CD4-positive, alpha-beta T cell treated with Interferon alpha-2 for 1 hour (primary cell): ENCODE measurements at regions not wholly inside any gene's neighbourhood (a gene's known extent, or its start where the extent isn't known, plus 50 kb on each side); places are given as distances from the start of the nearest gene placed in this dataset.
"Not testable (repeated sequence)": the region's sequence is repeated elsewhere in the genome, so short reads cannot be mapped to it uniquely, and the experiment has no call there.

Experiments used
- DNase-seq, 2 donors: peaks; one replicate each; pipeline ENCODE4 v3.0.0-alpha.2; 2020 to 2022

DNA sequence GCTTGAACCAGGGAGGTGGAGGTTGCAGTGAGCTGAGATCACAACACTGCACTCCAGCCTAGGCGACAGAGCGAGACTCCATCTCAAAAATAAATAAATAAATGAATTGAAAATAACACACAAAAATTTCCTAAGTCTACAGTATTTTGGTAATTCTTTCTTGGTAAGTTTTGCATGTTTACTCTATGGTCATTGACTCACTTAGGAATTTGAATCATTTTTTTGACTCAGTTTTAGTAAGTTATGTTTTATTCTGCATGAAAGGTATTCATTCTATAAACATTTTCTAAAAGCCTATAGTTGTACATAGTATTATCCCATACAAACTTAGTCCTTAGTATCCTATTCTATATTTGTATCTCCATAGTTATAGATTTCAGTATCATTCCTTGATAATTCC lies 772.9 kb upstream of the SLIT2 start:
- no peak for DNase-seq

DNA sequence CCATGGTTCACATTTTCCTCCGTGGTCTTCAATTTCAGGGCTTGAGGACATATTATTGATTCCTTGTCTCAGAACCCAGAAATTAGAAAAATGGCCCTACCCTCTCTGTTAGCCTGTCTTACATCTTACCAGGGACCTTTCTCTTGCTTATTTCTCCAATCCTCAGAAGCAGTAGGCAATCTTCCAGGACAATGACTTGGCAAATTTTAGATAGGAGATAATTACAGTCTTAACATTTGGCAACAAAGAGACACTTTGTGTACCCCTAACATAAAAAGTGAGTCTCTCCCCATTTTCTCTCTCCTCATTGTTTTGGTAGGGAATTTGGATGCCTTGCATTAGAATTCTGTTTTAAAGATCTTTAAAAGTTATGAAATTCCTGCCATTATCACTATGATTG lies 778.1 kb upstream of the SLIT2 start:
- no peak for DNase-seq

DNA sequence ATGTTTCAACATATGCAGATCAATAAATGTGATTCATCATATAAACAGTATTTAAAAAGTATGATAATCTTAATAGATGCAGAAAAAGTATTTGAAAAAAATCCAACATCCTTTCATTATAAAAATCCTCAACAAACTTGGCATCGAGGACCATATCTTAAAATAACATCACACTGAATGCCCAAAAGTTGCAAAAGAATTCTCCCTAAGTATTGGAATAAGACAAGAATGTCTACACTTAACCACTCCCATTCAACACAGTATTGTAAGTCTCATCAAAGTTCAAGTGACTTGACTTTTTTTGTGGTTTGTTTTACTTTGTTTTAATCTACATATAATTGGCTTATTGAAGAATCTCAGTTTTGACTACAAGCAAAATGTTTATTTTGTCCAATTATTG lies 779.0 kb upstream of the SLIT2 start:
- DNase-seq: no peak

DNA sequence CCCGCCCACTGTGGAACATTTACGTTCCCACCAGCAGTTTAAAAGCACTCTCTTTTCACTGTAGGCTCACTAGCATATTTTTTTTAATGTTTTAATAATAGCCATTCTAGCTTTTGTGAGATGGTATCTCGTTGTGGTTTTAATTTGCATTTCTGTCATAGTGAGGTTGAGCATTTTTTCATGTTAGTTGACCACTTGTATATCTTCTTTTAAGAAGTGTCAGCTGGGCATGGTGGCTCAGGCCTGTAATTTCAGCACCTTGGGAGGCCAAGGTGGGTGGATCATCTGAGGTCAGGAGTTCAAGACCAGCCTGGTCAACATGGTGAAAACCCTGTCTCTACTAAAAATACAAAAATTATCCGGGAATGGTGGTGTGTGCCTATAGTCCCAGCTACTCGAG lies 781.7 kb upstream of the SLIT2 start:
- not testable (repeated sequence) for DNase-seq

DNA sequence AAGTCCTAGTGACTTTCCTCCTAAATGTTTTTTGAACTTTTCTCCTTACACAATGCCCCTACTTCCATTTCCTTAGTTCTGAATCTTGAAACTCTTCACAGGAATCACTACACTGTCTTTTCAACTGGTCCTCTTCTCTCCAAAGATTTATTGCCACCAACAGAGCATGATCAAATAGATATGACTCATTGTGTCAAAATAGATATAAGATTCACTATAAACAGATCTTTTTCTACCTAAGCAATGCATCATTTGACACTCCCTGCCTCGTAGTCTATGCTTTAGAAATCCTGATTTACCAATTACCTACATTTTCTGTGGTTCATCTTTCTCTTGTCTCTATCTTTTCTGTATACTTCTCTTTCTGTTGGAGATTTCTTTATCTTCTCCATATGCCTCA lies 789.6 kb upstream of the SLIT2 start:
- DNase-seq: no peak

DNA sequence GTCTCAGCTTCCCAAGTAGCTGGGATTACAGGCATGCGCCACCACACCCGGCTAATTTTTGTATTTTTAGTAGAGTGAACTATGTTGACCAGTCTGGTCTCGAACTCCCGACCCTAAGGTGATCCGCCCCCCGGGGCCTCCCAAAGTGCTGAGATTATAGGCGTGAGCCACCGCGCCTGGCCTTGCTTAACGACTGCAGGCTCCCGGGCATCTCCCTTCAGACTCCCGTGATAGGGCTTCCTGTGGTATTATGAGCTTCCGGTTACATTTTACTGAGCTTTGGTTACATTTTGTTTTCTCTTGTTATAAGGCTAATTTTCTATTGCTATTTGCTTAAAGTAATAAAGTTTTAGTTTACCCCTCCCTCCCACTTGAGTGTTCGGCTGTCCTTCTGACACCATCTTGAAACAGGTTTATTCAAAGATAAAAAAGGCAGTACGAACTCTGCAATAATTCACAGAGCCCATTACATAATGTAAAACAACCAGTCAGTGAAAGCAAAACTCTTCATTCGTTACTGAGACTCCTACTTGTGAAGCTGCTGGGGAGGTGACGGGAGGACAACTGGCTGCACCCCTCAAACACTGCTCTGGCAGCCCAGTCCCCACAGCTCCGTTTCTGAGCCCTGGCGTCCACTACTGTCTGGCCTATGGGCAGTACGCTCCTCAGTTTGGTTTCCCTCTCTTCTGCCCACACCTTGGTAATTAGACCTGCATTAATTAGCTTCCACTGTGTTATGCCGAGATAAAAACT lies 795.7 kb upstream of the SLIT2 start:
- no peak for DNase-seq

DNA sequence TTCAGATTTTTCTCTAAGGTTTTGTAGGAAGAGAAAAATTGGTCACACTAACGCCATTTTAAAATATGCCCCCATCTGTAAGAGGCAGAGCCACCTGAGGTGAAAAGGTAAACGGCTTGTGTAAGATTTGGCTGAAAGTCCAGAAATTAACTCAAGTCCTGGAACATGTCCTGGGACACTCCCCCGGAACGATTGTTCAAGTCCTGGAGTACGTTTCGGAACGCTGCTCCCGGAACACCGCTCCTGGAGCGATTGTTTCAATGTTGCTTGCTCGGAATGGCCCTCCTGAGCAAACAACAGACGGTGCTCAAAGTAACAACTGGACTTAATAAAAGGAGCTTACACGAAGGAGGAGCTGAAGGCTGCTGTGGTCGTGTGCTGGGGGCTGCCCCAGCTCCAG lies 796.5 kb upstream of the SLIT2 start:
- no peak for DNase-seq

DNA sequence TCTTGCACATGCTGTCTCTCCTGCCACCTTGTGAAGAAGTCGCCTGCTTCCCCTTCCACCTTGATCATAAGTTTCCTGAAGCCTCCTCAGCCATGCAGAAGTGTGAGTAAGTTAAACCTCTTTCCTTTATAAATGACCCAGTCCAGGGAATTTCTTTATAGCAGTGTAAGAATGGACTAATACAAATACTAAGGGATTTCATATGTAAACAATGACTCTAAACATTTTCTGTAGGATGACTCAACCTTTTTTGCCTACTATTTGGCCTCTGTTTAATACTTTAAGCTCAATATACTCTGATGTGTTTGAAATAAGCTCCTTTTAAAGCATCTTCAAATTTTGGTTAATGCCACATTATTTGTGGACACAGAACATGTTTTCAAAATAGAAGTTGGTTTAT lies 813.5 kb upstream of the SLIT2 start:
- no peak for DNase-seq

DNA sequence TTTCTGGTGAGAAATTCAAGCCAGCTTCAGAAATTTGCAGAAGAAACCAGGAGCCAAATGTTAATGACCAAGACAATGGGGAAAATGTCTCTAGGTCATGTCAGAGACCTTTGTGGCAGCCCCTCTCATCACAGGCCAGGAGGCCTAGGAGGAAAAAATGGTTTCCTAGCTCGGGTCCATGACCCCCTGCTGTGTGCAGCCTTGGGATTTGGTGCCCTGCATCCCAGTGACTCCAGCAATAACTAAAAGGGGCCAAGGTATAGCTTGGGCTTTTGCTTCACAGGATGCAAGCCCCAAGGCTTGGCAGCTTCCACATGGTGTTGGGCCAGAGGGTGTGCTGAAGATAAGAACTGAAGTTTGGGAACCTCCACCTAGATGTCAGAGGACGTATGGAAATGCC lies 814.7 kb upstream of the SLIT2 start:
- DNase-seq: no peak

DNA sequence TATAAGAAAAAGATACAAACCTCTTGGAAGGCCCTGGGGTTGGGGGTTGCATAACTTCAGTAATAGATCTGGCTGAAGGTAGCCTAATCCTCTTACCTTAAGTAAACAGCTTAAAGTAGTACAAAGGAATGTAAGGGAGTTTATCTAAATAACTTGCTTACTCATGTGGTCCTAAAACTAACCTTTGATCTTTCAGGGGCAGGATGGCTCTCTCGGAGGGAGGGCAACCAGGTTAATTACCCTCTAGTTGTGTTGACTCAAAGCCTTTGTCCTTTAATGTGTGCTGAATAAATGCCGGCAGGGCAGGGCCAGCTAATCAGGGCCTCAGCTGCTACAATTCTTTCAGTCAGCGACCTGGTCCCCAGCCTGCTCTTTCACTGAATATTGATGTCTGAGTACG lies 822.0 kb upstream of the SLIT2 start:
- no peak for DNase-seq

DNA sequence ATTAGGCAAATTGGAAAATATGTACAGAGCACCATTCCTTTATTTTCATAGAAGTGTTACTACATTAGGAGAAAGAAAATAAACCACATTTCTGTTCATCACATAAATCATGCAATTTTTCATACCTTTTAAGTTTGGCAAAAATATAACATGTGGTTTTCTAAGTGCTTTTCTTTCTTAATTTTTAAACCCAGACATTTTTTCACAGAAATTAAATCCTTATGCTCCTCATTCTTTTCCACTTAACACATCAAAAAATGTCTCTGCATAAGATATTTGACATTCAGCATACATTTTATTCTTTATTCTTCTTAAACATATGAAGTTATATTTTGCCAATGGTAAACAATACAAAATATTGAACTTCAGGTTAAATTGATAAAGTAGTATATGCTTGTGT lies 826.6 kb upstream of the SLIT2 start:
- no peak for DNase-seq

DNA sequence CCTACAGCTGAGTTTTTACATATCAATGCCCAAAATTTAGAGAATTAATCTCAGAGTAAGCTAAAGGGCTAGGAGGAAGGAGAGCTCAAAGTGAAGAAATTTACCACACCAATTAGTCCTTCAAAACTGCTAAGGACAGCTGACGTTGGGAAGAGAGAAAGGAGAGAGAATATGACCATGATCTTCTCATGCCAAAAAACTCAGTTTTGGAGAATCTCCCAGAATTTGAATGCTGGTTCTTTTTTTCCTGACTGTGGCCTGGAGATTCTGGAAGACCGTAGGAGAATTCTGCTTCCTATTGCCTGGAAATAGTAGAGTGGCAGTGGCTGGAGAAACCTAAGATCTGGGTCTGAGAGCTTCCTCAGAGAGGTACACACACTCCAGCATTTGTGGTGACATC lies 834.4 kb upstream of the SLIT2 start:
- DNase-seq: no peak

DNA sequence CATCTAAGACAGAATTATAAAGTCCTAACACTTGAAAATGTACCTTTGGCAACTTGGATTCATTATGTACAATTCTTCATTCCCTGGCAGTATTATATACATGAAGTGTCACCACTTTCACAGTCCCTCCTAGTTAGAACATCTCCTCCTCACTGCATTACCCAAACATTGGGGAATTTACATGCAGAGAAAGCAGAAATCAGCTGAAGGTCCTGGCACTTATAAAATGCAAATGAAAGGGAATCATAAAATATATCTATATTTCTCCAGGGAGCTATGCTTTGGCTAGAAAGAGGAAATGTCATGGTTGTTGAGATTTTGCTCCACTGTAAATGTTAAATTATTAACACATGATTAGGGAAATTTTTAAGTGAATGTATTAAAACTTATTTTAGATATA lies 835.6 kb upstream of the SLIT2 start:
- DNase-seq: no peak

DNA sequence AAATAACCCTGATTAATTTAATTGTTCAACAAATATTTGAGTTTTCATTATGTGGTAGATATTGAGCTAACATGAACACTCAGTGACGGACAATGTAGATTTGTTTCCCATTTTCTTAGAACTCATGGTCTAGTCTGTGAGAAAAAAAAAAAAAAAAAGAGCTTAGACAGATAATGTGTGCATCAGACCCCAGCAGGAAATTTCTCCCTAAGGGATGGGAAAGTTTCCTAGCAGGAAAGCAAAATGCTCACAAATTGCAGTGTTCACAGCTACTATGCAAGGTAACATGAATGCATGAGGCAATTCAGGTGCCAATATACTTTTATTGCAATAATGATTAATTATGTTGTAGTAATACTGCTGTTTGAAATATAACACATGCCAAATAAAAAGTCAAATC lies 843.2 kb upstream of the SLIT2 start:
- no peak for DNase-seq

DNA sequence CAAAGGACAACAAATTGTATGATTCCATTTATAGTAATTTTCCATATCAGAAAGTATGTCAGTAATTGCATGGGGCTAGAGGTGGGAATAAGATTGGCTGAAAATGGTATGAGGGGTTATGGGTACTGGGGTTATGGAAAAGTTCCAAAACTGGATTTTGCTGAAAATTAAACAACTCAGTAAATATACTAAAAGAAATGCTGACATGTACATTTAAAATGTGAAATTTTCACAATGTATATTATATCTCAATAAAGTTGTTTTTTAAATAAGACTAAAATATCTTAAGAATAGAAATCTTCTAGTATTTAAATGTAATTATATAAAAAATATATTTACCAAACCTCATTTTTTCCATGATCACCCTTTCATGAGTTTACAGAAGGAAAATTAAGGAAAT lies 844.9 kb upstream of the SLIT2 start:
- no peak for DNase-seq

DNA sequence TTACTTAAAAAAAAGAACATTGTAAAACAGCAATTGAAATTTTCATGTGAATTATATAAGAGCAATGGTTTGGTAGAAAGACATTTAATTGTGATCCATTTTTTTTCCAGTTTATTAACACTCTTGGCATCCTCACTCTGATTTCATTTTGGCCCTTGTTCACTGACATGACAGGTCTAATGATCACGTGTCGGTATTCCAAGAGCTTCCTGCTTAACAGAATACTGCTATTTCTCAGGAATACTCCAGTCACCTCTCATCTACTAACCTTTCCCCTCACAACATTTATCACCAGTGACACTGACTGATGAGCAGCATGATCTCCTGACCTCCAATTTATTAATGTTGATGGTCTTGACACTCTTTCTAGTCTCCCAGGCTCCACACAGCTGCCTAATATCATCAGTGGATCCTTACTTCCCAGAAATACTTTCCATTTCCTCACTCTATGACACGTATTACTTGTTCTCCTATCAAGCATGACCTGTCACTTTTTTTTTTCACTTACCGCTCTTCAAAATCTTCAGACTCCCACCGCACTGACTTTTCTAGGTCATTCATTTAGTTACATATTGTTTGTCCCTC lies 847.8 kb upstream of the SLIT2 start:
- no peak for DNase-seq

DNA sequence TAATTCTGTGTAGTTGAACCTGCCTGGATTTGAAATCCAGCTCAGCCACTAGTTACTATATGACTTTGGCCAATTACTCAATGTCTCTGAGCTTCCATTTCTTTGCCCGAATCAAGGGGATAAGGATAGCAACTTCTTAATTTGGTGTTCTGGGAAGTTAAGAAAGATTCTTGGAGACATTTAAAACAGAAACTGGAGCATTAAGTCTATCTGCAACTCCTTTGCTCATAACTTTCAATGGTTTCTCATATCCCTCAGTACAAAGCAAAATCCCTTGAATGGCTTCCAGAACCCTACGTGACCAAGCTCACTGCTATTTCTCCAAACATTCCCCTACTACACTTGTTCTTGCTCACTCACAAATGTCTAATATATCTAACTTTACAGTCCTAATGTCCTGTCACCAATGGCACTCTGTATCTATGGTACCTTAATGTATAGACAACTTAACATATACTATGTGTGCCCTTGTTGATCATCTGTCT lies 849.1 kb upstream of the SLIT2 start:
- no peak for DNase-seq

DNA sequence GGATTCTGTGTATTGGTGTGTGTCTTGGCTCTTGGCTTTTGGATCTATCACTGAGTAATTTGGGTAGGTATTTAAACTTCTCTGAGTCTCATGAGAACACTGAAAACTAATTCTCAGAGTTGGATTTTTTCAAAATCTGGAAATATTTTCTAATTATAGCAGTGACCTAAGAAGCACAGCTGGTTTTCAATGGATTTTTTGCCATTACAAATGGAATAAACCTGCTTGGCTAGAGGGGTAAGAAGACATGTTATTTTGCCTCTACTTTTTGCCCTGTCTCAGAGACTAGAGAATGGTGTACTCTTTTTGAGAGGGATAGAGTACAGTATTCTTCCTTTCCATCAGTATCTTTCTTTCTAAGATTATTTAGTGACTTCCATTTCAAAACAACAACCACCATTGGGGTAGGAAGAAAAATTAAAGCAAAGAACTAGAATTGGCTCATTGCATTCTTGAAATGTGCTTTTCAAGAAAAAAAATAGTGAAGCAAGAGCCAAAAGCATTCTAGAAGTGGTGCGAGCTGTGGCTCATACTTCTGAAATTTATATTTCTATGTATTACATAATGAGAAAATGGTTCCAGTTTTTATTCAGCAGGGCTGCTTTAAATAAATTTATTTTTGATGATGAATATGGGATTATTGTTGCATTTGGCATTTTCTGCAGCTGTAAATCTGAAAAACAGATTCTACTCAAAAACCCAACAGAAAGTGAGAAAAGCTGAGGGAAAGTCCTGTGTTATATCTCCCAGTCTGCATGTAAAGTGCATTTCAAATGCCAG lies 850.2 kb upstream of the SLIT2 start:
- no peak for DNase-seq

DNA sequence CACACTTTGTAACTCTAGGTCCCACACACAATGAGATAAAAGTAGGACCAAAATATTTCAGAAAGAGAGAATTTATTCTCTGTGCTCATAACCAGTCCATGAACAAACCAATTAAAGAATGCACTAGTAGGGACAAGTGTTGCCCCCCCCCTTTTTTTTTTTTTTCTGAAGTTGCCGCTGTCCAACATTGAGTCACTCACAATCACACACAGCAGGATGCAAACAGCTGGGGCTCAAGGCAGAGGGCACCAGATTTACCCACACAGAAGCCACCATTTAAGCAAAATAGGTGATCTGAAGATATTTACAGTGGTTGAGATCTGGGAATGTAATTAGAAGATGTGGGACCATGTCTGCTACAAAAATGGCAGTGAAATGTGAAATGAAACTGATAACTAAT lies 850.9 kb upstream of the SLIT2 start:
- DNase-seq: no peak

DNA sequence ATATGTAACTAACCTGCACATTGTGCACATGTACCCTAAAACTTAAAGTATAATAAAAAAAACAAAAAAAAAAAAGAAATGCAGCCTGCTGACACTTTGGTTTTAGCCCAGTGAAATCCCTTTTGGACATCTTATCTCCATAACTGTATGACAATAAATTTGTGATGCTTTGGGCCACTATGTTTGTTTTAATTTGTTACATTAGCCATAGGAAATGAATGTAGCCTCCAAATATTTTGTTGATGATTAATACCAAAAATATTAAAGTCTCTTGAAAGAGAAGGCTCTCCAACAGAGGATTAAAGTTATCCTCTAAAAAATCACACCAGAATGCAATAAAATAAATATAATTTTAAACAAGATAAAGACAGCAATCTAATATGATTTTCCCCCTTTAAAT lies 852.7 kb upstream of the SLIT2 start:
- no peak for DNase-seq

DNA sequence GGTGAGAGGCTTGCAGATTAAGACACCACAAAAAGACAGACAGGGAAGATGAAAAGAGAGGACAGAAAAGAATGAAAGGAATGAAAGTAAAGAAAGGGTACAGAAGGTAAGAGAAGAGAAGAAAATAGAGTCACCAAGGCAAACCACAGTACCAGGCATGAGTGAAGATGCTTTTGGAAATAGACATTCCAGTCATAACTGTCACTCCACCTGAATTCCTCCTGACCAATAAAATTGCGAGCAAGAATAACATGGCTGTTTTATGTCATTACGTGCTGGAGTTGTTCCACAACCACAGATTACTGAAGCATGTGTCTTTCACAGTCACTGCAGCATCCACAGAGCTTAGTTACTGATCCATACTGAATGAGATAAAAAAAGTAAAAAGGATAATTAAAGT lies 864.9 kb upstream of the SLIT2 start:
- no peak for DNase-seq

DNA sequence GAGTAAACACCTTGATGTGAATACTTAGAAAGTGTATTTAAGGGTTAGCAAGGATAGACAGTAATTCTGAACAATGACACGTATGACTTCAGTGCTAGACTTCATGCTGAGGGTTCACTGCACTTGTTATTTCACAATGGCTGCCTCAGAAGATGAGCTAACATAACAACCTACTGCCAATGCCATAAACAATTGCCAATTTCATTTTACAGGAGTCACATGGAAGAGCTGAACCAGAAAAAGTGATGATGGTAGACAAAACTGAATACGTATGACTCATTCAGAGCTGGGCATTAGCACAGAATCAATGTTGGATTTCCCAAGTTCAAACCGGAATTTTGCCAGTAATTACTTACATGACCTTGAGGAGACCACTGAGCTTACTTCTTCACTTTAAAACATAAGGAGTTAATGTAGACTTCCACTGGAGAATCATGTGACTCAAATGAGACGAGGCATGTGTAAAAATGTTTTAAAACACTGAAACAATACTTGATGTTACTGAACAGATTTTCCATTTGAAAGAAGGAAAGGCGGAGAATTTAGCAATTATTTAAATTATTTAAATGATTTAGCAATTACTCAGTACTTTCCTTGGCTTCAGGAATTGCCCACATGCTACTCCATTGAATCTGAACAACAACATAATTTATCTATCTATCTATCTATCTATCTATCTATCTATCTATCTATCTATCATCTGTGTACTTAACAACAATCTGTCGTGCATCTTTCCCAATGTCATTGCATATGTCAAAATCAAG lies 868.5 kb upstream of the SLIT2 start:
- no peak for DNase-seq

DNA sequence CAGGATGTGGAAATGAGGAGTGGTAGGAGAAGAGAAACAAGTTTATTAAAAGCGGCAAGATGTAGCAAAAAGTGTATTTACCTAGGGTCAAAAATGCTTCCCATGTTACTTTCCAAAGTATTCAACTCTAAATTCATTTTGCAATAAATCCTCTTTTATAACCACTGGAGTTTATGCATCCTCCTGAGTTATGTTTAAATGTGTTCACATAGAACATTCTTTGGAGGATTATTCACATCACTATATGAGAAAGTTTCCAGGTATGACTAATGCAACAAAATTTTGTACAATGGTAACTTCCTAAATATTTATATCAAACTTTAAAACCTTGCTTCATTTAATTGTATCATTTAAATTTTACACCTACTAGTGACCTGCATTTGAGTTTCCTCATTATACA lies 870.6 kb upstream of the SLIT2 start:
- DNase-seq: no peak
